Kidney glomerular epithelial cell (primary cell): ENCODE measurements at regions not wholly inside any gene's neighbourhood (a gene's known extent, or its start where the extent isn't known, plus 50 kb on each side); places are given as distances from the start of the nearest gene placed in this dataset.

Source experiments
- DNase-seq: peaks from one replicate; lab custom pipeline; 2025; lab: John Stamatoyannopoulos, UW

- no peak for DNase-seq
Observed at GRCh38 chr2:180364719-180365118, 357.6 kb upstream of the CWC22 start.

- no peak for DNase-seq
Observed at GRCh38 chr2:180360283-180360618, 353.2 kb upstream of the CWC22 start.

DNA sequence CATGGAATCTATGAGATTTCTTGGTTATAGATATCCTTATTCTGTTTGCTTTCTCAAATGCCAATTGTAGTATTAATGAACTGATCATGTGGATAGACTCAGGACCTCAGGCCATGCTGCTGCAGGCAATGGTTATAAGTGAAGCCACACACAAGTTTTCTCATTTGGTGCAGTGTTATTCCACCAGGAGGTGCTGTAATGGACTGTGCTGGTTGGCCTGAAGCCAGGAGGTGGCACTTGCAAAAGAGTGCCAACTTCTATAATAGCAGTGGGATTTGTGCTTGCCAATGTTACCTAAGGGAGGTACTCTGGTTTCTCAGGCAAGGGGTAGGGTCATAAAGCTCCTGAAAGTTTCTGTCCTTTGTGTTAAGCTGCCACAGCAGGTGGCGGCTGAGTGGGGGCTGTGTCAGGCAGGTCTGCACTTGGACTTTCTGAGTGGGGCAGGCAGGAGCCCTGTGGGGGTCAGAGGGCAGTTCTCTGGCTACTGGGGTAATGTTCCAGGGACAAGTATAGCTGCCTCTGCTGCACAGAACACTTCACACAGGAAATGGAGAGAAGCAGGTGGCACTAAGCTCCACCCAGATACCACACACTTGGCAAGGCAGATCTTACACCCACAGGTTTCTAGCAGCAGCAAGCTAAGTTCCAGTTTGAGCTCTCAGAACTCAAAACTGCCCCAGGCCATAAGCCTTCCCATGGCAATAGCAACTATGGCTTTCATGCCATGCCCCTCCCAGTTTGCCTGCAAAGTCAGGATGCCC lies 352.6 kb upstream of the CWC22 start:
- DNase-seq, result no peak

- no peak for DNase-seq
Observed at GRCh38 chr2:180358458-180358857, 351.4 kb upstream of the CWC22 start.

DNA sequence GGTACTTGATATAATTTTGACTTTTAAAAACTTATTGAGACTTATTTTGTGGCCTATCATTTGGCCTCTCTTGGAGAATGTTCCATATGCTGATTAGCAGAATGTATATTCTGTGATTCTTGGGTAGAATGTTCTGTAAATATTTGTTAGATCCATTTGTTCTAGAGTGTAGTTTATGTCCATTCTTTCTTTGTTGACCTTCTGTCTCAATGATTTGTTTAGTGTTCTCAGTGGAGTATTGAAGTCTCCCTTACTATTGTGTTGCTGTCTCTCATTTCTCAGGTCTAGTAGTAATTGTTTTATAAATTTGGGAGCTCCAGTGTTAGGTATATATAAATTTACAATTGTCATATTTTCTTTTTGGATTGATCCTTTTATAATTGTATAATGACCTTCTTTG lies 349.6 kb upstream of the CWC22 start:
- no peak for DNase-seq

DNA sequence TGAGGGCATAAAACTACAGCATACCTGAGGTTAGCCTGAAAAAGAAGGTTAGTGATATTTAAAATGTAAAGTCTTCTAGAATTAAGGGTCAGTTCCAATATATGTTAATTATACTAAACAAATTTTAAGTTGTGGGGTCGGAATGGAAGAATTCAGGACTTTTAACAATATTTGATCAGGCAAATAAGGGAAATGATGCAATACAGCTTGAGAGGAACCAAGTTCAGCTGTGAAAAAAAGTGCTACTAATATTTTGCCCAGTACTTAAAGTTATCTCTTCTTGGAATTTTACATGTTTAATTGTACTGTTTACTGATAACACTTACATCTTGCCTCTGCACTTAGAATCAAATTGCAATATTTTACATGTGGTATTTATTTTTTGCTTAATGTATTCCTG lies 345.5 kb upstream of the CWC22 start:
- DNase-seq, result no peak

- no peak for DNase-seq
Observed at GRCh38 chr2:180349809-180350208, 342.7 kb upstream of the CWC22 start.

GRCh38 chr2:180343528-180344345 lies 336.6 kb upstream of the CWC22 start:
- no peak for DNase-seq

GRCh38 chr2:180337136-180337535 lies 330.0 kb upstream of the CWC22 start:
- DNase-seq, result no peak

GRCh38 chr2:180336550-180336949 lies 329.5 kb upstream of the CWC22 start:
- DNase-seq, result no peak

GRCh38 chr2:180334514-180334913 lies 327.4 kb upstream of the CWC22 start:
- DNase-seq, result no peak

DNA sequence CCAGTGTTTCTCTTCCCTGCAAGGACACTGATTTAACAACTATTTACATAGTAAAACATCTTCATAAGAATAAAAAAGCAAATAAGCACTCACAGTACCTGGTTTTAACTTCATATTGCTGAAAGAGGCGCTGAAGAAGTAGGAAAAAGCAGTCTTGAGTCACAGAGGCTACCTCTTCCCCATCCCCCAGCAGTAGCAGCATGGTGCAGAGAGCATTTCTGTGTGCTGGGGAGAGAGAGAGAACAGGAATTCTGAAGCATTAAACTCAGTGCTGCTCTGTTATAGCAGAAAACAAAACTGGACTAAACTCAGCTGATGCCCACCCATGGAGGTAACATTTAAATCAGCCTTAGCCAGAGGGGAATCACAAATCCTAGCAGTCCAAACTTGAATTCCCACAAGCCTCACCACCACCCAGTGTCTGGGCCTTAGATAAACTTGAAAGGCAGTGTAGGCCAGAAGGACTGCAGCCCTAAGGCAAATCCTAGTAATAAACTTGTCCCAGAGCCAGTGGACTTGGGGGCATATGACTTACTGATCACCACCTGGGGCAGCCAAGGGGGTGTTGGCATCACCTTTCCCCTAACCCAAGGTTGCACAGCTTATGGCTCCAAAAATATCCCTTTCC lies 321.8 kb upstream of the CWC22 start:
- DNase-seq, result no peak

GRCh38 chr2:180327185-180327584 lies 320.1 kb upstream of the CWC22 start:
- no peak for DNase-seq

DNA sequence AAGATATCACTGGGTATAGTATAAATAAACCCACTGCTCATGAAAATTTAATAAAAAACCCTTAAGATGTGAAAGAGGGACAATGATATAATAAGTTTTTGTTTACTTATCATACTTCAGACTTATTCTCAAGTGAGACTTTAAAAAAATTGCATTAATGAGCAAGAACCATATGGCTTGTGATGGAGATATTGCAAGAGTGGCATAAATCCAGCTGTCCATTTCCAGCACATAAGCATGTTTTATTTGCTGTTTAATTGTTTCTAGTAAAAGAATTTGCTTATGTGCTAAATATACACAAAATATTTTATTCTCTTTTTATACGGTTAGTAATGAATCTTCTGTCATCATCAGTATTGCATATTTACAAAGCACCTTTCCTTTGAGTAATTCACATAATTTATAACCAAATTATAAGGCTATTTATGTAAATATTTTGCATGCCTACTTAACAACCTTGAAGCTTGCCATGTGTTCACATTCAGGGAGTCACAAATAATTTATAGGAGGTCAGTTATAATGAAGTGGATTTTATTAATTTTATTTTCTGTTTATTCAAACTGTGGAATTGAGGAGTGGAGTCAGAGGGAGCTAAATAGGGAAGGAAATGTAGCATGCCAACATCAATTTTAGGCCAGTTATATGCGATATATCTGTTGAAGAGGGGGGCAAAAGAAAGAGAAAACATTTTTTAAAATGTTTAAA lies 318.5 kb upstream of the CWC22 start:
- no peak for DNase-seq

DNA sequence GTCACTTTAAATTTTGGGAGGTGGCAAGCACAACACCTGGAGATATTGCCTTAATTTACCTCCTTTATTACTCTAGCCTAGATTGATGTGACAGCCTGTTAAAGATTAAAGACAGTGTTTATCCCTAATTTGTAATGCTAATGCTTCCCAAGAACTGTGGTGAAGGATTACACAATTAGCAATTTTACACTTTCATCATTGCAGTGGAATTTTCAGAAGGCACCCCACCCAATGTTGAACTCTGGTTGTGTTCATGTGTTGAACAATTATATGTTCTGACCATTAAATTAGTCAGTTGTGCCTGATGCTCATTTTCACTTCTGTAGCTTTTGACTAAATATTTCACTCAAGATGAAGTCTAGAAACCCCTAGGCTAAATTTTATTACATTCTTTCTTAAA lies 317.1 kb upstream of the CWC22 start:
- DNase-seq, result no peak

GRCh38 chr2:180322781-180323180 lies 315.7 kb upstream of the CWC22 start:
- DNase-seq, result no peak

DNA sequence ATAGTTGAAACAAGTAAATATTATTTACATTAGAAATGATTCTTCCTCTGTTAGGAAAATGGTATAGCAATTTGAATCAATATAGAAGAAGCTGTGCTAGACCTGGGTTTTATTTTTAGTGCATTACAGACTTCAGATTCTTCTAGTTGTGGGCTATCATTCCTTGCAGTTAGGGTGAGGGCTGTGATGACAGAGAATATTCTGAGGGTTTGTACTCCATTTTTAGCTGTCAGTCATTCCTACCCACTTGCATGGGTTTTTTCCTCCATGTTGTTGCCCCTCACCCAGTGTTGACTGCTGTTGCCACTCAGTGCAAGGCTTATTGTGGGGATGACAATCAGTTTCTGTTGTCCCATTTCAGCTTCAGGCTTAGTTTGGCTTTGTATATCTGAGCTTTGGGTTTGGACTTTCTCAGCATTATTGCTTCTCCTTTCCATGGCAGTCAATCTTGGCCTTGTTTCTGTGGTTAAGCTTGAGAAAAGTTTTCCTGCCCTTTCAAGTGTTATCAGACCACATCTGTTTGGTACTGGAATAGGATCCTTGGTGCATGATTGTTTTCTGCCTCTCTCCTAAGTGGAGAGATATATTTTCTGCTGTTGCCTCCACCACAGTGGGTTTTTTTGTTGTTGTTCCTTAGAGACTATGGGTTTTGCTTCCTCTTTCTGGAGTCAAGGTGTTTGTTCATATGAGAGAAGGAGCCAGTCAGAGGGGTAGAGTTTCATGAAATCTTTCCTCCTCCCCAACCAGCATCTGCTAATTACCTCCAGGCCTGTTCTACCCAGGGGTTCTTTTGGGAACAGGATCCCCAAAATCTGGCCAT lies 312.7 kb upstream of the CWC22 start:
- no peak for DNase-seq

- no peak for DNase-seq
Observed at GRCh38 chr2:180314086-180314485, 307.0 kb upstream of the CWC22 start.

- DNase-seq, result no peak
Observed at GRCh38 chr2:180312542-180312941, 305.4 kb upstream of the CWC22 start.

DNA sequence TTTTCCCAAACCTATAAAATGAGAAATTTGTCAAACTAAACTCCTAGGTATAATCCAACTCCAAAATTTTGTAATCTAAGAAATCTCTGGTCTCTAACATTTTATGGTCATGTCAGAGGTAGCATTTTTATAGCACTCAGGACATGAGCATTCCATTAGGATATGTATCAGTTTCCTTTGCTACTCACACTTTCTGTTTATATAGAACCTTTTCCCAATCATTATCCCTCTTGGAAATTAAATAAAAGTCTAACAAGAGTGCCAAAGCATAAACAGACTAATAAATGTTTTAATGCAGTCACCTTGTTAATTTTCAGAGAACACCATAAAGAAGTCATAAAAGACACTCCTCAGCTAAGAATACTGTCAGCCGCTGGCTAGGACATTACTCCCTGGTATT lies 300.0 kb upstream of the CWC22 start:
- no peak for DNase-seq

GRCh38 chr2:180306346-180306745 lies 299.2 kb upstream of the CWC22 start:
- no peak for DNase-seq
